IMR-90 (cell line): ENCODE measurements at regions not wholly inside any gene's neighbourhood (a gene's known extent, or its start where the extent isn't known, plus 50 kb on each side); places are given as distances from the start of the nearest gene placed in this dataset.

Experiments used
- ATAC-seq: fragments of 200-7000 bp; cut with Tn5 transposase; 2 replicates; pipeline ENCODE4 v1.9.1; 2020; ENCODE audit warnings: low read depth, mild to moderate bottlenecking, moderate library complexity
- BruUV-seq: library from RNA; stranded (reverse); fragments of 400-500 nt; replicated peaks from 2 replicates; lab custom pipeline; 2021; lab: Mats Ljungman, UMichigan
- CTCF ChIA-PET: fragments of 300-600 bp; formaldehyde crosslinking; extraction: SDS; loops from one replicate; lab custom pipeline; 2021; ENCODE audit warnings: antibody characterized with exemption; lab: Yijun Ruan, JAX
- POLR2A ChIA-PET: fragments of 300-600 bp; sonication (Branson Sonifier 250); formaldehyde crosslinking; loops from one replicate; lab custom pipeline; 2022; ENCODE audit warnings: antibody characterized with exemption; ENCODE audit not compliant: unreplicated experiment; lab: Charles Lee
- DNase-seq: peaks from one replicate; pipeline ENCODE4 v3.0.0; 2013
- H2AFZ ChIP-seq: replicated peaks from 2 replicates; pipeline ENCODE3; 2013; ENCODE audit warnings: low read length, mild to moderate bottlenecking; ENCODE audit not compliant: poor library complexity
- H2AK5ac ChIP-seq: 2 replicates; pipeline ENCODE4 v1.6.1; 2013; ENCODE audit warnings: low read depth, low read length, inconsistent platforms
- H2AK9ac ChIP-seq: replicated peaks from 2 replicates; pipeline ENCODE3; 2013; ENCODE audit warnings: mild to moderate bottlenecking, low read depth, low read length, moderate library complexity; ENCODE audit not compliant: poor library complexity
- H2BK120ac ChIP-seq: 2 replicates; pipeline ENCODE4 v1.6.1; 2013; ENCODE audit warnings: low read depth, low read length, inconsistent platforms
- H2BK15ac ChIP-seq: 3 replicates; pipeline ENCODE4 v1.6.1; 2013; ENCODE audit warnings: low read depth, low read length, inconsistent platforms
- H2BK20ac ChIP-seq: 2 replicates; pipeline ENCODE4 v1.6.1; 2013; ENCODE audit warnings: low read depth, mild to moderate bottlenecking, inconsistent platforms, low read length, moderate library complexity
- H2BK5ac ChIP-seq: 2 replicates; pipeline ENCODE4 v1.6.1; 2013; ENCODE audit warnings: mild to moderate bottlenecking, low read depth, low read length, inconsistent platforms; ENCODE audit not compliant: poor library complexity, severe bottlenecking
- H3K14ac ChIP-seq: replicated peaks from 2 replicates; pipeline ENCODE4 v1.6.1; 2013; ENCODE audit warnings: low read depth, low read length, inconsistent platforms
- H3K18ac ChIP-seq: 2 replicates; pipeline ENCODE4 v1.6.1; 2013; ENCODE audit warnings: low read depth, low read length, control low read depth
- H3K23ac ChIP-seq: 2 replicates; pipeline ENCODE4 v1.6.1; 2013; ENCODE audit warnings: low read depth, low read length, inconsistent platforms
- H3K27ac ChIP-seq: 2 replicates; pipeline ENCODE4 v1.5.1; 2013; ENCODE audit warnings: mild to moderate bottlenecking, control low read depth, low read length; ENCODE audit not compliant: insufficient read depth
- H3K27me3 ChIP-seq: 2 replicates; pipeline ENCODE4 v1.6.1; 2013; ENCODE audit warnings: low read length; ENCODE audit not compliant: control insufficient read depth, insufficient read depth
- H3K36me3 ChIP-seq: 2 replicates; pipeline ENCODE4 v1.6.1; 2013; ENCODE audit warnings: low read length, mixed read lengths; ENCODE audit not compliant: control insufficient read depth, insufficient read depth
- H3K4ac ChIP-seq: 2 replicates; pipeline ENCODE4 v1.6.1; 2013; ENCODE audit warnings: low read depth, low read length, inconsistent platforms
- H3K4me1 ChIP-seq: 2 replicates; pipeline ENCODE4 v1.6.1; 2013; ENCODE audit warnings: low read length, mixed read lengths; ENCODE audit not compliant: control insufficient read depth, insufficient read depth
- H3K4me2 ChIP-seq: 2 replicates; pipeline ENCODE4 v1.6.1; 2013; ENCODE audit warnings: low read depth, mild to moderate bottlenecking, control low read depth, low read length, moderate library complexity
- H3K4me3 ChIP-seq: 2 replicates; pipeline ENCODE4 v1.5.1; 2013; ENCODE audit warnings: low read depth, mild to moderate bottlenecking, control low read depth, low read length, moderate library complexity; ENCODE audit not compliant: insufficient read depth
- H3K56ac ChIP-seq: 2 replicates; pipeline ENCODE4 v1.6.1; 2013; ENCODE audit warnings: low read length, inconsistent platforms; ENCODE audit not compliant: insufficient read depth; ENCODE audit errors: extremely low read depth
- H3K79me1 ChIP-seq, 2 experiments: 2 replicates each; pipeline ENCODE4 v1.6.1; 2013; ENCODE audit warnings: low read length in 2 of 2, inconsistent platforms in 1 of 2, low read depth in 1 of 2
- H3K9ac ChIP-seq: 2 replicates; pipeline ENCODE4 v1.6.1; 2013; ENCODE audit warnings: low read depth, low read length, control low read depth
- H3K9me1 ChIP-seq: 2 replicates; pipeline ENCODE4 v1.6.1; 2013; ENCODE audit warnings: low read length, inconsistent platforms; ENCODE audit not compliant: insufficient read depth
- H3K9me3 ChIP-seq: 2 replicates; pipeline ENCODE4 v1.6.1; 2013; ENCODE audit warnings: low read length; ENCODE audit not compliant: control insufficient read depth, insufficient read depth
- H4K20me1 ChIP-seq: 2 replicates; pipeline ENCODE4 v1.6.1; 2013; ENCODE audit warnings: low read length, inconsistent platforms; ENCODE audit not compliant: insufficient read depth
- H4K5ac ChIP-seq: 2 replicates; pipeline ENCODE4 v1.6.1; 2013; ENCODE audit warnings: mild to moderate bottlenecking, low read depth, low read length, control low read depth
- H4K8ac ChIP-seq, 2 experiments: 2 replicates each; pipeline ENCODE4 v1.6.1; 2013; ENCODE audit warnings: low read depth in 2 of 2, low read length in 2 of 2, control low read depth in 1 of 2, inconsistent platforms in 1 of 2
- H4K91ac ChIP-seq: 2 replicates; pipeline ENCODE4 v1.6.1; 2013; ENCODE audit warnings: low read depth, low read length, inconsistent platforms; ENCODE audit not compliant: insufficient read depth
- BHLHE40 ChIP-seq: fragments of 150-350 bp; IDR thresholded peaks from 2 replicates; pipeline ENCODE4 v1.6.1; 2016; ENCODE audit warnings: mild to moderate bottlenecking, low read depth, low read length
- CEBPB ChIP-seq: IDR thresholded peaks from 2 replicates; pipeline ENCODE4 v1.6.1; 2012; ENCODE audit warnings: low read depth, low read length, improper control_type of control experiment
- CHD1 ChIP-seq: IDR thresholded peaks from 2 replicates; pipeline ENCODE4 v1.6.1; 2012; ENCODE audit warnings: low read depth, low read length, improper control_type of control experiment
- FOS ChIP-seq: fragments of 150-350 bp; IDR thresholded peaks from 2 replicates; pipeline ENCODE4 v1.6.1; 2016; ENCODE audit warnings: low read depth, low read length
- MAFK ChIP-seq: IDR thresholded peaks from 2 replicates; pipeline ENCODE4 v1.6.1; 2012; ENCODE audit warnings: low read depth, low read length, improper control_type of control experiment
- MAZ ChIP-seq: IDR thresholded peaks from 2 replicates; pipeline ENCODE4 v1.6.1; 2012; ENCODE audit warnings: low read depth, mild to moderate bottlenecking, low read length, improper control_type of control experiment, moderate library complexity, borderline replicate concordance
- MXI1 ChIP-seq: IDR thresholded peaks from 2 replicates; pipeline ENCODE4 v1.6.1; 2012; ENCODE audit warnings: low read depth, mild to moderate bottlenecking, low read length, moderate library complexity, borderline replicate concordance
- NFE2L2 ChIP-seq: fragments of 150-350 bp; IDR thresholded peaks from 2 replicates; pipeline ENCODE4 v1.6.1; 2016; ENCODE audit warnings: low read depth, mild to moderate bottlenecking, low read length
- POLR2A ChIP-seq: IDR thresholded peaks from 2 replicates; pipeline ENCODE4 v1.6.1; 2012; ENCODE audit warnings: mild to moderate bottlenecking, low read depth, low read length
- RAD21 ChIP-seq: IDR thresholded peaks from 2 replicates; pipeline ENCODE4 v1.6.1; 2012; ENCODE audit warnings: low read length, improper control_type of control experiment
- RCOR1 ChIP-seq: IDR thresholded peaks from 2 replicates; pipeline ENCODE4 v1.6.1; 2012; ENCODE audit warnings: mild to moderate bottlenecking, low read length, improper control_type of control experiment; ENCODE audit not compliant: insufficient replicate concordance
- RFX5 ChIP-seq: IDR thresholded peaks from 2 replicates; pipeline ENCODE4 v1.8.0; 2012; ENCODE audit warnings: low read depth, mild to moderate bottlenecking, low read length, moderate library complexity
- SMC3 ChIP-seq: fragments of 150-350 bp; IDR thresholded peaks from 2 replicates; pipeline ENCODE4 v1.6.1; 2016; ENCODE audit warnings: low read depth, mild to moderate bottlenecking, antibody characterized with exemption, low read length, moderate library complexity
- USF2 ChIP-seq: fragments of 150-350 bp; IDR thresholded peaks from 2 replicates; pipeline ENCODE4 v1.6.1; 2017; ENCODE audit warnings: mild to moderate bottlenecking, antibody characterized with exemption, low read length, low read depth
- WGBS, 2 experiments: methylation state at CpG; one replicate each; pipeline versions ENCODE4 v1.1.5 to v1.1.7; 2013; ENCODE audit warnings: missing lambda C conversion rate in 2 of 2; ENCODE audit not compliant: insufficient read length in 1 of 2; ENCODE audit errors: extremely low coverage in 2 of 2; 5-methylcytosine and 5-hydroxymethylcytosine counted together
- dilution Hi-C: fragments of 300-500 bp; cut with HindIII; formaldehyde crosslinking; loops from one replicate; pipeline ENCODE4 v1.14.3; 2018; ENCODE audit warnings: low sequenced_read_pairs; ENCODE audit not compliant: unreplicated experiment
- in situ Hi-C: fragments of 300-500 bp; cut with MboI; formaldehyde crosslinking; loops from 3 replicates; pipeline ENCODE4 v1.14.3; 2019; ENCODE audit warnings: low sequenced_read_pairs, inconsistent platforms, mixed read lengths
- intact Hi-C: fragments of 100-400 bp; cut with micrococcal nuclease; formaldehyde crosslinking; loops from 2 replicates; pipeline ENCODE4 v1.10.0; 2022
- TF ChIP-seq, protein P1 (sequence below): conservative IDR thresholded peaks from 2 replicates; pipeline ENCODE4 v1.5.1; 2012; ENCODE audit warnings: mild to moderate bottlenecking, low read depth, low read length, improper control_type of control experiment
- TF ChIP-seq, protein P2 (sequence below): fragments of 150-350 bp; IDR thresholded peaks from 2 replicates; pipeline ENCODE4 v1.6.1; 2016; ENCODE audit warnings: low read depth, mild to moderate bottlenecking, low read length, moderate library complexity, borderline replicate concordance

DNA sequence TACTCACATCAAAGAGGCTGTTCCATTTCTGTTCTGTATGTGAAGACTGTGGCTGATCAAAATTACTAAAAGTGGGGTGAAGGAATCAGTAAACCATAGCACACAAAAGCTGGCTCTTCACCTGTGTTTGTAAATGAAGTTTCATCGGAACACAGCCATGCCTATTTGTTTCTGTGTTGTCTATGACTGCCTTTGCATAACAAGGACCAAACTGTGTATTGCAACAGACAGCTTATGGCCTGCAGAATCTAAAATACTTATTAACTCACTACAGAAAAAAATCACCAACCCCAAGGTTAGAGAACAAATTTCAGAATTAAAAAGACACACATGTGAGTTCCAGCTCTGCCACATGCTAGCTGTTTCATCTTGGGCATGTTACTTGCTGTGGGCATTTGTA is 163.9 kb downstream of the LYPLAL1 start:
- H3K23ac ChIP-seq: no peak overlapping the region
- H4K5ac ChIP-seq: no peak overlapping the region
- no CpG with 5 or more reads among the region's 1 CpG for WGBS, 2 experiments
- no peak overlapping the region for H3K4me2 ChIP-seq
- POLR2A ChIA-PET: no interaction called here
- no peaks in the 10 kb centered on the region for H3K9me3 ChIP-seq
- no peak overlapping the region for H2AK5ac ChIP-seq
- H4K91ac ChIP-seq: no peak overlapping the region
- H3K18ac ChIP-seq: no peak overlapping the region
- no peaks in the 10 kb centered on the region for H3K36me3 ChIP-seq
- H2BK15ac ChIP-seq: no peak overlapping the region
- TF ChIP-seq BHLHE40: no peak
- no peak for TF ChIP-seq POLR2A
- TF ChIP-seq, protein P1, sequence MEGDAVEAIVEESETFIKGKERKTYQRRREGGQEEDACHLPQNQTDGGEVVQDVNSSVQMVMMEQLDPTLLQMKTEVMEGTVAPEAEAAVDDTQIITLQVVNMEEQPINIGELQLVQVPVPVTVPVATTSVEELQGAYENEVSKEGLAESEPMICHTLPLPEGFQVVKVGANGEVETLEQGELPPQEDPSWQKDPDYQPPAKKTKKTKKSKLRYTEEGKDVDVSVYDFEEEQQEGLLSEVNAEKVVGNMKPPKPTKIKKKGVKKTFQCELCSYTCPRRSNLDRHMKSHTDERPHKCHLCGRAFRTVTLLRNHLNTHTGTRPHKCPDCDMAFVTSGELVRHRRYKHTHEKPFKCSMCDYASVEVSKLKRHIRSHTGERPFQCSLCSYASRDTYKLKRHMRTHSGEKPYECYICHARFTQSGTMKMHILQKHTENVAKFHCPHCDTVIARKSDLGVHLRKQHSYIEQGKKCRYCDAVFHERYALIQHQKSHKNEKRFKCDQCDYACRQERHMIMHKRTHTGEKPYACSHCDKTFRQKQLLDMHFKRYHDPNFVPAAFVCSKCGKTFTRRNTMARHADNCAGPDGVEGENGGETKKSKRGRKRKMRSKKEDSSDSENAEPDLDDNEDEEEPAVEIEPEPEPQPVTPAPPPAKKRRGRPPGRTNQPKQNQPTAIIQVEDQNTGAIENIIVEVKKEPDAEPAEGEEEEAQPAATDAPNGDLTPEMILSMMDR: no peak
- TF ChIP-seq RAD21: no peak
- TF ChIP-seq MXI1: no peak
- TF ChIP-seq, protein P2, sequence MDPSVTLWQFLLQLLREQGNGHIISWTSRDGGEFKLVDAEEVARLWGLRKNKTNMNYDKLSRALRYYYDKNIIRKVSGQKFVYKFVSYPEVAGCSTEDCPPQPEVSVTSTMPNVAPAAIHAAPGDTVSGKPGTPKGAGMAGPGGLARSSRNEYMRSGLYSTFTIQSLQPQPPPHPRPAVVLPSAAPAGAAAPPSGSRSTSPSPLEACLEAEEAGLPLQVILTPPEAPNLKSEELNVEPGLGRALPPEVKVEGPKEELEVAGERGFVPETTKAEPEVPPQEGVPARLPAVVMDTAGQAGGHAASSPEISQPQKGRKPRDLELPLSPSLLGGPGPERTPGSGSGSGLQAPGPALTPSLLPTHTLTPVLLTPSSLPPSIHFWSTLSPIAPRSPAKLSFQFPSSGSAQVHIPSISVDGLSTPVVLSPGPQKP: no peak
- no peak for TF ChIP-seq SMC3
- TF ChIP-seq USF2: no peak
- no peak for TF ChIP-seq RCOR1
- no peak for TF ChIP-seq MAZ
- no peak for TF ChIP-seq CHD1
- TF ChIP-seq FOS: no peak
- no peak for TF ChIP-seq CEBPB
- TF ChIP-seq RFX5: no peak
- no peak for TF ChIP-seq NFE2L2
- TF ChIP-seq MAFK: no peak
- peaks cover 10% of the 10 kb centered on the region for H3K4me1 ChIP-seq
- BruUV-seq: no TSS peak
- H2BK20ac ChIP-seq: no peak overlapping the region
- no peak overlapping the region for H2BK5ac ChIP-seq
- H3K4me3 ChIP-seq: no peak overlapping the region
- no peak overlapping the region for H2BK120ac ChIP-seq
- H4K20me1 ChIP-seq: no peaks in the 10 kb centered on the region
- no peak overlapping the region for H3K27ac ChIP-seq
- intact Hi-C loops (no loop called here), dilution Hi-C loops (no loop called here), in situ Hi-C loops (no loop called here)
- H3K56ac ChIP-seq: no peak overlapping the region
- CTCF ChIA-PET: no interaction called here
- H3K79me1 ChIP-seq: no peaks in the 10 kb centered on the region
- H4K8ac ChIP-seq: no peak overlapping the region
- H3K9ac ChIP-seq: no peak overlapping the region
- no peak overlapping the region for H2AFZ ChIP-seq
- no peaks in the 10 kb centered on the region for H3K9me1 ChIP-seq
- DNase-seq (no peak), ATAC-seq (no peak)
- no peak overlapping the region for H3K14ac ChIP-seq
- no peaks in the 10 kb centered on the region for H3K27me3 ChIP-seq
- H3K4ac ChIP-seq: no peak overlapping the region
- H2AK9ac ChIP-seq: no peak overlapping the region
